Mesothelial cell of epicardium (in vitro differentiated cells): ENCODE measurements at regions not wholly inside any gene's neighbourhood (a gene's known extent, or its start where the extent isn't known, plus 50 kb on each side); places are given as distances from the start of the nearest gene placed in this dataset.
"Not testable (repeated sequence)": the region's sequence is repeated elsewhere in the genome, so short reads cannot be mapped to it uniquely, and the experiment has no call there.

Experiments used
- DNase-seq, 2 experiments: peaks; one replicate each; pipeline ENCODE4 v3.0.0; 2021; ENCODE audit warnings: low spot score in 2 of 2; ENCODE audit not compliant: unreplicated experiment in 2 of 2
- H3K27ac Mint-ChIP-seq: 2 replicates; pipeline ENCODE4 v1.8.0; 2021; ENCODE audit warnings: mixed read lengths
- H3K27me3 Mint-ChIP-seq: 2 replicates; pipeline ENCODE4 v1.8.0; 2021; ENCODE audit warnings: low read depth, mixed read lengths
- H3K36me3 Mint-ChIP-seq: 2 replicates; pipeline ENCODE4 v1.8.0; 2021; ENCODE audit warnings: mixed read lengths
- H3K4me1 Mint-ChIP-seq: 2 replicates; pipeline ENCODE4 v1.8.0; 2021; ENCODE audit warnings: mixed read lengths
- H3K4me3 Mint-ChIP-seq: 2 replicates; pipeline ENCODE4 v1.8.0; 2021; ENCODE audit warnings: mild to moderate bottlenecking, moderate library complexity, mixed read lengths
- H3K9me3 Mint-ChIP-seq: 2 replicates; pipeline ENCODE4 v1.8.0; 2021; ENCODE audit warnings: mixed read lengths
- TF ChIP-seq, protein P1 (sequence below): fragments of 200-600 bp; sonication (generic); IDR thresholded peaks from one replicate; pipeline ENCODE4 v1.5.0; 2021; ENCODE audit warnings: antibody characterized with exemption; ENCODE audit not compliant: unreplicated experiment

DNA sequence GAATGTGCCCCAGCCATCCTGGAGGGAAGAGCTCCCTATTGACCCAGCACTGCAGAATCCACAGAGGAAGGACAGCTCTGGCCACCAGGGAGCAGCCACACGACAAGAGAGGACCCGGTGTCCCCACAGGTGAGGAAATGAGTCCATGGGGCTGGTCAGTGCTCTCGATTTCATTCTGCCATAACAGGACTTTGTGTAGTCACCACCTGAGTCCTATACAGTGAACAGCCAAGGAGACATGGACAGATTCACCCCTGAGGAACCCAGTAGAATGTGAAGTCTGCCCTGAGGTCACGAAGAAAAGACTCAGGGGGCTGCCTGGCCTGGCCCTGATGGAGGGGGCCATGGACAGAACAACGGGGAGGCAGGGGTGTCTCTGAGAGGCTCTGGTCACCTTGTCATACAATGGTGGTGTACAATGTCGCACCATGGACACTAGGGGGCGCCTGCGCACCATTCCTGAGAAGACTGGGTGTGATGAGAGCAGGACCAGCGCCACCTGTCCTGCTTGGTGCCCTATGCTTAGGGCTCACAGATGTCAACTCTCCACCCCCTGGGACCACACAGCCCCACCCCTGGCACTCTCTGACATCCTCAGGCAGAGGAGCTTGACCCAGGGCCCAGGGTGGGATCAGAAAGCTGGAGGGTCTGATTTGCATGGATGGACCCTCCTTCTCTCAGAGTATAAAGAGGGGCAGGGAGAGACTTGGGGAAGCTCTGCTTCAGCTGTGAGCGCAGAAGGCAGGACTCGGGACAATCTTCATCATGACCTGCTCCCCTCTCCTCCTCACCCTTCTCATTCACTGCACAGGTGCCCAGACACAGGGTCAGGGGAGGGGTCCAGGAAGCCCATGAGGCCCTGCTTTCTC lies 77.4 kb downstream of the VPREB1 start:
- DNase-seq = peak; percentile 55 to 69

DNA sequence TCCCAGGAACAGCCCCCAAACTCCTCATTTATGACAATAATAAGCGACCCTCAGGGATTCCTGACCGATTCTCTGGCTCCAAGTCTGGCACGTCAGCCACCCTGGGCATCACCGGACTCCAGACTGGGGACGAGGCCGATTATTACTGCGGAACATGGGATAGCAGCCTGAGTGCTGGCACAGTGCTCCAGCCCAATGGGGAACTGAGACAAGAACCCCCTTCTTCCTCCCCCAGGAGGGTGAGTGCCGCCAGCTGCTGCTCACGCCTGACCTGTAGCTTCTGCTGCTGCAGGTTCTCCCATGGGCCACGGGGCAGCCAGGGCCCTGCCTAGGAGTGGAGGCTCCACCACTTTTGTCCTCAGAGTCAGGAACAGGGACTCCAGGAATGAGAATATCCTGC lies 78.2 kb downstream of the VPREB1 start:
- no peak overlapping the region for H3K4me3 Mint-ChIP-seq
- peaks cover 9% of the 10 kb centered on the region for H3K27me3 Mint-ChIP-seq
- H3K4me1 Mint-ChIP-seq = no peaks in the 10 kb centered on the region
- H3K27ac Mint-ChIP-seq = no peak overlapping the region
- peaks cover 6% of the 10 kb centered on the region for H3K36me3 Mint-ChIP-seq
- DNase-seq = no peak
- TF ChIP-seq, protein P1, sequence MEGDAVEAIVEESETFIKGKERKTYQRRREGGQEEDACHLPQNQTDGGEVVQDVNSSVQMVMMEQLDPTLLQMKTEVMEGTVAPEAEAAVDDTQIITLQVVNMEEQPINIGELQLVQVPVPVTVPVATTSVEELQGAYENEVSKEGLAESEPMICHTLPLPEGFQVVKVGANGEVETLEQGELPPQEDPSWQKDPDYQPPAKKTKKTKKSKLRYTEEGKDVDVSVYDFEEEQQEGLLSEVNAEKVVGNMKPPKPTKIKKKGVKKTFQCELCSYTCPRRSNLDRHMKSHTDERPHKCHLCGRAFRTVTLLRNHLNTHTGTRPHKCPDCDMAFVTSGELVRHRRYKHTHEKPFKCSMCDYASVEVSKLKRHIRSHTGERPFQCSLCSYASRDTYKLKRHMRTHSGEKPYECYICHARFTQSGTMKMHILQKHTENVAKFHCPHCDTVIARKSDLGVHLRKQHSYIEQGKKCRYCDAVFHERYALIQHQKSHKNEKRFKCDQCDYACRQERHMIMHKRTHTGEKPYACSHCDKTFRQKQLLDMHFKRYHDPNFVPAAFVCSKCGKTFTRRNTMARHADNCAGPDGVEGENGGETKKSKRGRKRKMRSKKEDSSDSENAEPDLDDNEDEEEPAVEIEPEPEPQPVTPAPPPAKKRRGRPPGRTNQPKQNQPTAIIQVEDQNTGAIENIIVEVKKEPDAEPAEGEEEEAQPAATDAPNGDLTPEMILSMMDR = no peak
- H3K9me3 Mint-ChIP-seq = no peaks in the 10 kb centered on the region

More for the DNA sequence above, 77.4 kb downstream of the VPREB1 start:
- H3K27ac Mint-ChIP-seq, H3K9me3 Mint-ChIP-seq, H3K36me3 Mint-ChIP-seq, H3K27me3 Mint-ChIP-seq, H3K4me3 Mint-ChIP-seq, H3K4me1 Mint-ChIP-seq: not testable (repeated sequence)
- TF ChIP-seq, protein P1 = peak; percentile 83

DNA sequence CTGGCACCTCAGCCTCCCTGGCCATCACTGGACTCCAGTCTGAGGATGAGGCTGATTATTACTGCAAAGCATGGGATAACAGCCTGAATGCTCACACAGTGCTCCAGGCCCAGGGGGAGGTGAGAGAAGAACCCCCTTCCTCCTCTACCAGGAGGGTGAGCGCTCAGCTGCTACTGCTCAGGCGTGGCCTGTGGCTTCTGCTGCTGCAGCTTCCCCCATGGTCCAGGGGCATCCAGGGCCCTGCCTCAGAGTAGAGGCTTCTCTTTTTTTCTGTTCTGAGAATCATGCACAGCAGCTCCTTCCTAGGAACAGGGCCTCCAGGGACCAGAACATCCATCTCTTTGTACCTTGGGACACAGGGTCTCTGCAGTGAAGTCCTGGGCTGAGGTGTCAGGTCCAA lies 83.1 kb downstream of the VPREB1 start:
- H3K36me3 Mint-ChIP-seq = no peaks in the 10 kb centered on the region
- no peak for DNase-seq
- peaks cover 10% of the 10 kb centered on the region for H3K9me3 Mint-ChIP-seq
- H3K4me1 Mint-ChIP-seq = no peaks in the 10 kb centered on the region
- H3K4me3 Mint-ChIP-seq = no peak overlapping the region
- H3K27ac Mint-ChIP-seq = no peak overlapping the region
- TF ChIP-seq, protein P1 = no peak
- H3K27me3 Mint-ChIP-seq = peaks cover 49% of the 10 kb centered on the region

DNA sequence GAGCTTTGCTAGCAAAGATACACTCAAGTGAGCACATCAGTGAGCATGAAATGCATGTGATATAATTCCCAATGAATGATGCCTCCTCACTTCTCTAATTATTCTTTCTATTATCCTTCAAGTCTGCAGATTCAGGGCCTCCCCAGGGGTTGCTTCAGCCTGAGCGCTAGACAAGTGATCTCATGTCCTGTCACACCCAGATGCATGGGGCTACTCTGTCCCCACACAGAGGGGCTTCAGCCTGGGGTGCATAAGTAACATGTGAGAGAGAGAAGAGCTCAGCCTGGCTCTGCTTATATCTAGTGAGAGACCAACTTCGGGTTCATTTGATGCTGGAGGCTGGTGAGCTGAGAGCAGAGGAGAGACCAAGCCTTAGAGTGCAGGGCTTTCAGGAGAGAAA lies 85.2 kb downstream of the VPREB1 start:
- Mint-ChIP-seq H3K4me1 (no peaks in the 10 kb centered on the region), H3K36me3 (no peaks in the 10 kb centered on the region), H3K4me3 (no peak overlapping the region), H3K27ac (no peak overlapping the region), H3K9me3 (peaks cover 16% of the 10 kb centered on the region), H3K27me3 (peaks cover 69% of the 10 kb centered on the region)
- DNase-seq = no peak
- TF ChIP-seq, protein P1 = no peak

DNA sequence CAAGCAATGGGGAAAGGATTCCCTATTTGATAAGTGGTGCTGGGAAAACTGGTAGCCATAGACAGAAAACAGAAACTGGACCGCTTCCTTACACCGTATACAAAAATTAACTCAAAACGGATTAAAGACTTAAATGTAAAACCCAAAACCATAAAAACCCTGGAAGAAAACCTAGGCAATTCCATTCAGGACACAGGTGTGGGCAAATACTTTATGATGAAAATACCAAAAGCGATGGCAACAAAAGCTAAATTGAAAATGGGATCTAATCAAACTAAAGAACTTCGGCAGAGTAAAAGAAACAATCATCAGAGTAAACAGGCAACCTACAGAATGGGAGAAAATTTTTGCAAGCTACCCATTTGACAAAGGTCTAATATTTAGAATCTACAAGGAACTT lies 91.1 kb downstream of the VPREB1 start:
- Mint-ChIP-seq H3K27me3 (peaks cover 80% of the 10 kb centered on the region), H3K9me3 (peaks cover 33% of the 10 kb centered on the region)
- H3K36me3 Mint-ChIP-seq = not testable (repeated sequence)

DNA sequence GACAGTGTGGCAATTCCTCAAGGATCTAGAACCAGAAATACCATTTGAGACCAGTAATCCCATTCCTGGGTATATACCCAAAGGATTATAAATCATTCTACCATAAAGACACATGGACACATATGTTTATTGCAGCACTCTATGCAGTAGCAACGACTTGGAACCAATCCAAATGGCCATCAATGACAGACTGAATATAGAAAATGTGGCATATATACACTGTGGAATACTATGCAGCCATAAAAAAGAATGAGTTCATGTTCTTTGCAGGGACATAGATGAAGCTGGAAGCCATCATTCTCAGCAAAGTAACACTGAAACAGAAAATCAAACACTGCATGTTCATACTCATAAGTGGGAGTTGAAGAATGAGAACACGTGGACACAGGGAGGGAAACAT lies 91.7 kb downstream of the VPREB1 start:
- peaks cover 84% of the 10 kb centered on the region for H3K27me3 Mint-ChIP-seq

More for the DNA sequence above, 91.1 kb downstream of the VPREB1 start:
- not testable (repeated sequence) for H3K4me1 Mint-ChIP-seq, H3K4me3 Mint-ChIP-seq, H3K27ac Mint-ChIP-seq, DNase-seq

DNA sequence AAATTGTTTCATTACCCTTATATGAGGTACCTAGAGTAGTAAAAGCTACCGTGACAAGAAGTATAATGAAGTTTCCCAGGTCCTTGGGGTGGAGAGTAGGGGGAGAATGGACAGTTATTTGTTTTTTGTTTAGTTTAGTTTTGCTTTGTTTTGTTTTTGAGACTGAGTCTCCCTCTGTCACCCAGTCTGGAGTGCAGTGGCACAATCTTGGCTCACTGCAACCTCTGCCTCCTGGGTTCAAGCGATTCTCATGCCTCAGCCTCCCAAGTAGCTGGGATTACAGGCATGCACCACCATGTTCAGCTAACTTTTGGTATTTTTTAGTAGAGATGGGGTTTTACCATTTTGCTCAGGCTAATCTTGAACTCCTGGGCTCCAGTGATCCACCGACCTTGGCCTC lies 94.2 kb downstream of the VPREB1 start:
- H3K36me3 Mint-ChIP-seq, H3K4me1 Mint-ChIP-seq, H3K27ac Mint-ChIP-seq, DNase-seq, H3K4me3 Mint-ChIP-seq: not testable (repeated sequence)
- H3K27me3 Mint-ChIP-seq = peaks cover 65% of the 10 kb centered on the region
- H3K9me3 Mint-ChIP-seq = peaks cover 17% of the 10 kb centered on the region

More for the DNA sequence above, 91.7 kb downstream of the VPREB1 start:
- H3K4me1 Mint-ChIP-seq, DNase-seq, H3K36me3 Mint-ChIP-seq, H3K27ac Mint-ChIP-seq, H3K4me3 Mint-ChIP-seq: not testable (repeated sequence)
- peaks cover 31% of the 10 kb centered on the region for H3K9me3 Mint-ChIP-seq
